ENCODE measurements at regions not wholly inside any gene's neighbourhood (a gene's known extent, or its start where the extent isn't known, plus 50 kb on each side); places are given as distances from the start of the nearest gene placed in this dataset.

DNA sequence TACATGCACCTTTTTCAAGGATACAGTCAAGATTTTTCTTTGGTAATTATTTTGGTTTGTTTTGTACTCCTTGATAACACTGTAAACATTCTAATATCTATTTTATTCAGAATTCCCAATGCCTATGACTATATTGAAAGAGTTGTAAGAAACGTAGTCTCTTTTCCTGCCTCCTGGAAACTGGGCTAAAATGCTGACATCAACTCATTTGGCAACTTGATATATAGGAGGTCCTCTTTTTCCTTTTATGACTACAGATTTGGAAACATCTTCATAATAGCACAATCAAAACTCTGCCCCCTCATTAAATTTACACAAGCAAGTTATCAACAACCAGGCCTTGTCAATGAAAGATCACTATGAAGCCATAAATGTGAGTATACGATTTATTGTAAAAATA, 422.3 kb upstream of the PCDH15 start (continued):
- TF ChIP-seq TSHZ2 (CRISPR knock-in tag; IDR thresholded peaks at IDR 0.05) = no peak

DNA sequence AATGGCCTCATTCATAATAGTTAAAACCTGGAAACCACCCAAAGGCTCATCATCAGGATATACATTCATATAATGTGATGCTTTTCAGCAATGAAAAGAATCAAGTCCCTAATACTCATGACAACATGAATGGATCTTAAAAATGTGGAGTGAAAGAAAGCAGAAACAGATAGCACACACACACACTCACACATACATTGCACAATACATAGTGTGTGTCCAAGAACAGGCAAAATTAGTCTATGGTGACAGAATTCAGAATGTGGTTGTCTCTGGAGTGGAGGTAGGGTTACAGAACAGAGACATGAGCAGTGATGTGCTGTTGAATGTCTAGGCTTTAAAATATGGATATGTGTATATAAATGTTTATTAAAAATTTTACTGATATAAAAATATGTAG, 419.9 kb upstream of the PCDH15 start:
- TF ChIP-seq ZC3H10 (CRISPR knock-in tag; IDR thresholded peaks at IDR 0.05) (no peak), CREB5 (CRISPR knock-in tag; IDR thresholded peaks at IDR 0.05; ENCODE audit: low read depth) (no peak), RARB (CRISPR knock-in tag; IDR thresholded peaks at IDR 0.05) (no peak), SNAI2 (CRISPR knock-in tag; IDR thresholded peaks at IDR 0.05) (no peak), ZNF70 (CRISPR knock-in tag; IDR thresholded peaks at IDR 0.05) (no peak), OSR1 (CRISPR knock-in tag; IDR thresholded peaks at IDR 0.05) (no peak), TCF4 (CRISPR knock-in tag; IDR thresholded peaks at IDR 0.05; ENCODE audit: borderline replicate concordance) (no peak), ZFP30 (CRISPR knock-in tag; IDR thresholded peaks at IDR 0.05) (no peak), ARNTL (CRISPR knock-in tag; IDR thresholded peaks at IDR 0.05; ENCODE audit: borderline replicate concordance, low read depth) (no peak), PPARA (CRISPR knock-in tag; IDR thresholded peaks at IDR 0.05; ENCODE audit: borderline replicate concordance) (no peak), CSDC2 (CRISPR knock-in tag; IDR thresholded peaks at IDR 0.05) (no peak)
- ATAC-seq = no peak

DNA sequence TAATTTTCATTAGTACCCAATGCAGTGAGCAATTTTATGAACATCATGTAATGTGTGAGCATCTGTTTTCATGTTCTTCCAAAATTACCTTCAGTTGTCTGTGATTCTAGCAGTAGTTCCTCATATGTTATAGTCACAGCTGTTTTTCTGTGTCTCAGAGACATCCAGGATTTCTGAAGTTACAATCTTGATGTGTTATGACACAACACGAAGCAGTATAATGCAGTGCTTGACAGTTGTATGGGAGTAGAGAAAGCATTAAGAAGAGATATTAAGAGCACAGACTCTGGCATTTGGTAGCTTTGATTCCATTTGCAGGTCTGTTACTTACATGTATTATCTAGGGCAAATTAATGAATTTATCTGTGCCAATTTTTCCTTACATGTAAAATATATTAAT, 414.7 kb upstream of the PCDH15 start:
- TF ChIP-seq ZFP30 (CRISPR knock-in tag; IDR thresholded peaks at IDR 0.05) (no peak), SNAI2 (CRISPR knock-in tag; IDR thresholded peaks at IDR 0.05) (no peak), CSRNP3 (CRISPR knock-in tag; IDR thresholded peaks at IDR 0.05) (no peak), CREB5 (CRISPR knock-in tag; IDR thresholded peaks at IDR 0.05; ENCODE audit: low read depth) (no peak), ESRRG (CRISPR knock-in tag; IDR thresholded peaks at IDR 0.05) (no peak), OSR1 (CRISPR knock-in tag; IDR thresholded peaks at IDR 0.05) (no peak), ARNTL (CRISPR knock-in tag; IDR thresholded peaks at IDR 0.05; ENCODE audit: borderline replicate concordance, low read depth) (no peak), RARB (CRISPR knock-in tag; IDR thresholded peaks at IDR 0.05) (no peak), GLIS3 (CRISPR knock-in tag; IDR thresholded peaks at IDR 0.05) (no peak), BACH2 (CRISPR knock-in tag; IDR thresholded peaks at IDR 0.05; ENCODE audit: borderline replicate concordance) (no peak), PATZ1 (CRISPR knock-in tag; IDR thresholded peaks at IDR 0.05; ENCODE audit: borderline replicate concordance) (no peak)
- ATAC-seq = no peak

GRCh38 chr10:55214608-55215007, 413.6 kb upstream of the PCDH15 start:
- no peak for ATAC-seq
- TF ChIP-seq ZNF565 (CRISPR knock-in tag; conservative IDR thresholded peaks at IDR 0.05; ENCODE audit: low read depth) = no peak
- TF ChIP-seq POU6F1 (CRISPR knock-in tag; IDR thresholded peaks at IDR 0.05; ENCODE audit: borderline replicate concordance, low read depth) = no peak
- TF ChIP-seq OSR1 (CRISPR knock-in tag; IDR thresholded peaks at IDR 0.05) = no peak
- no peak for TF ChIP-seq ISL1 (CRISPR knock-in tag; IDR thresholded peaks at IDR 0.05)
- no peak for TF ChIP-seq CREB5 (CRISPR knock-in tag; IDR thresholded peaks at IDR 0.05; ENCODE audit: low read depth)
- no peak for TF ChIP-seq PPARA (CRISPR knock-in tag; IDR thresholded peaks at IDR 0.05; ENCODE audit: borderline replicate concordance)
- TF ChIP-seq ARNTL (CRISPR knock-in tag; IDR thresholded peaks at IDR 0.05; ENCODE audit: borderline replicate concordance, low read depth) = no peak
- TF ChIP-seq BACH2 (CRISPR knock-in tag; IDR thresholded peaks at IDR 0.05; ENCODE audit: borderline replicate concordance) = no peak
- no peak for TF ChIP-seq ESRRG (CRISPR knock-in tag; IDR thresholded peaks at IDR 0.05)
- TF ChIP-seq ZFP30 (CRISPR knock-in tag; IDR thresholded peaks at IDR 0.05) = no peak
- no peak for TF ChIP-seq TSHZ2 (CRISPR knock-in tag; IDR thresholded peaks at IDR 0.05)
